GM13976 (cell line): ENCODE measurements at regions not wholly inside any gene's neighbourhood (a gene's known extent, or its start where the extent isn't known, plus 50 kb on each side); places are given as distances from the start of the nearest gene placed in this dataset.

Source experiments
- DNase-seq: peaks from one replicate; pipeline ENCODE4 v3.0.0; 2012; ENCODE audit warnings: low spot score
- in situ Hi-C: fragments of 300-500 bp; cut with MboI; formaldehyde crosslinking; loops from one replicate; pipeline ENCODE4 v1.12.0; 2022; ENCODE audit warnings: low sequenced_read_pairs, mixed read lengths, inconsistent platforms; ENCODE audit not compliant: unreplicated experiment
- TF ChIP-seq, protein P1 (sequence below): IDR thresholded peaks from 2 replicates; pipeline ENCODE4 v1.5.1; 2012; ENCODE audit warnings: borderline replicate concordance, mild to moderate bottlenecking; ENCODE audit not compliant: insufficient read depth; ENCODE audit errors: extremely low read depth, missing control alignments, control extremely low read depth

DNA sequence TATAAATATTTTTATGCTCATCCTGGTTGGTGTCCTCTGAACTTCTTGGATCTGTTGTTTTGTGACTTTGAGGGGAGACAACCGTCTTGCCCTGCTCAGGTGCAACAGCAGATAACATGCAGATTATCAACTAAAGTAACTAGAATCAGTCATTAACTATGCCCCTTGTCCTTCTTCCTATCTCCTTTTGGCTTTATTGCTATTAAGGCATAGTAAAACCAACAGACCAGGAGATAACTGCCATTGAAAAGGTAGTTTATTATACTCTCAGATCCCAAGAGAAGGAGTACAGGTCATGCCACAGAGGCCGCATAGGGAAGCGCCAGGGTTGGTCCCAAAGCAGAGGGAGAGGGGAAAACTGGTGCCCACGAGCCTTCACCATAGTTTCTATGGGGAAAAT lies 418.2 kb downstream of the GJA1 start:
- TF ChIP-seq, protein P1, sequence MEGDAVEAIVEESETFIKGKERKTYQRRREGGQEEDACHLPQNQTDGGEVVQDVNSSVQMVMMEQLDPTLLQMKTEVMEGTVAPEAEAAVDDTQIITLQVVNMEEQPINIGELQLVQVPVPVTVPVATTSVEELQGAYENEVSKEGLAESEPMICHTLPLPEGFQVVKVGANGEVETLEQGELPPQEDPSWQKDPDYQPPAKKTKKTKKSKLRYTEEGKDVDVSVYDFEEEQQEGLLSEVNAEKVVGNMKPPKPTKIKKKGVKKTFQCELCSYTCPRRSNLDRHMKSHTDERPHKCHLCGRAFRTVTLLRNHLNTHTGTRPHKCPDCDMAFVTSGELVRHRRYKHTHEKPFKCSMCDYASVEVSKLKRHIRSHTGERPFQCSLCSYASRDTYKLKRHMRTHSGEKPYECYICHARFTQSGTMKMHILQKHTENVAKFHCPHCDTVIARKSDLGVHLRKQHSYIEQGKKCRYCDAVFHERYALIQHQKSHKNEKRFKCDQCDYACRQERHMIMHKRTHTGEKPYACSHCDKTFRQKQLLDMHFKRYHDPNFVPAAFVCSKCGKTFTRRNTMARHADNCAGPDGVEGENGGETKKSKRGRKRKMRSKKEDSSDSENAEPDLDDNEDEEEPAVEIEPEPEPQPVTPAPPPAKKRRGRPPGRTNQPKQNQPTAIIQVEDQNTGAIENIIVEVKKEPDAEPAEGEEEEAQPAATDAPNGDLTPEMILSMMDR, result no peak
- in situ Hi-C loops, result no loop called here
- DNase-seq, result no peak

- in situ Hi-C loops, result no loop called here
- no peak for DNase-seq
- TF ChIP-seq, protein P1, result no peak
Observed at GRCh38 chr6:121855521-121855920, 420.1 kb downstream of the GJA1 start.

- no peak for DNase-seq
- in situ Hi-C loops, result no loop called here
Observed at GRCh38 chr6:121856296-121856695, 420.9 kb downstream of the GJA1 start.

GRCh38 chr6:121857551-121857950 lies 422.1 kb downstream of the GJA1 start:
- DNase-seq, result no peak
- in situ Hi-C loops, result no loop called here
- TF ChIP-seq, protein P1, result no peak

More at GRCh38 chr6:121856296-121856695, 420.9 kb downstream of the GJA1 start:
- TF ChIP-seq, protein P1, result no peak

GRCh38 chr6:121858310-121858709 lies 422.9 kb downstream of the GJA1 start:
- DNase-seq, result no peak
- TF ChIP-seq, protein P1, result no peak
- in situ Hi-C loops, result no loop called here

DNA sequence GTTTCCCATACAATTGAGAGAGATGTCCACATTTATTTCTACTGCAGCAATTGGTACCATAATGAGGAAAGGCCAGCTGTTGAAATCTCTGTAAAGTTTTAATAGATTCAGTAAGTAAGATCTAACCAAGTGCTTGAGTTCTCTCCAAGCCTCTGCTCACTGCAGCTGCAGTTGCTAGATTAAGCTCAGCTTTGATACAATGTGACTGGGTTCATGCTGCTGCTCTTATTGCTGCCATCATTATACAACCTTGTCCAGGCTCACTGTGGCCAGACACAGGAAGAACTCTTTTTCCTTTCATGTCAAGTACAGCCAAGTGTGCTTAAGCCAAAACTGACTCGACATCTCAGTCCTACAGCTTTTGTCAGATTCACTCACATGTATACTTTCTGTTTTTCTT lies 423.5 kb downstream of the GJA1 start:
- in situ Hi-C loops, result no loop called here
- TF ChIP-seq, protein P1, result no peak
- DNase-seq, result no peak

DNA sequence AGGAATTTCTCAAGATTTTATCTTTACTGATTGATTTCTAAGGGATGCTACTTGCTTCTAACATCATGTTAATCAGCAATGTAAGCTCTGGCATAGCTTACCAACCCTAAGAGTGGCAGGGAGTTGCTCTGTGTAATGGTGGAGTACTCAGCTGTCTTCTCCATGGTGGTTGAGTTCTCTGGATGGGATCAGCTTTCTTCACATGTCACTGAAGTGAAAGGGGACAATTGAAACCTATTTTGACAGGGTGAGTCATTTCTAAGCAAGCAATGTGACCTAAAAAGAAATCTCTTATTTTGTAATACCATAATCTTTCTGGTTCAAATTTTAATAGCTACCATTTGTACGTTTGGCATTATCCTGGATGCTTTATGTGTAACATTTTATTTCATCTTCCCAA lies 430.4 kb downstream of the GJA1 start:
- in situ Hi-C loops, result no loop called here
- TF ChIP-seq, protein P1, result no peak
- DNase-seq, result no peak
